ENCODE measurements at regions not wholly inside any gene's neighbourhood (a gene's known extent, or its start where the extent isn't known, plus 50 kb on each side); places are given as distances from the start of the nearest gene placed in this dataset.
"Not testable (repeated sequence)": the region's sequence is repeated elsewhere in the genome, so short reads cannot be mapped to it uniquely, and the experiment has no call there.

DNA sequence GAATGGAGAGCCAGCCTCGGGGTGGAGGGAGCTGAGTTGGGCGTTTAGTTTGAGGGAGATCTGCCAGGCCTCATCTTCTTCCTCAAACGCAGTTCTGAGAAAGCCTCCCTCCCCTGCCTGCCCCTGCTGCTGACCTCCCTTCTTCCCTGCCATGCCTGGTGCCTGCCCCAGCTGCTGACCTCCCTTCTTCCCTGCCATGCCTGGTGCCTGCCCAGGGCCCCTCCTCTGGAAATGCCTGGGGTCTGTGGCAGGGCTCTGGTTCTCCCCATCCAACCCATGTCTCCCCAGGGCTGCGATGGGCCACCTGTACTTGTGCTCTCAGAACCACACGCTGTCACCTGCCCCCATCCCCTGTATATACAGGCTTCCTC lies 114.6 kb downstream of the VEGFA start:
- DNase-seq (ENCODE audit: low read depth), result no peak

DNA sequence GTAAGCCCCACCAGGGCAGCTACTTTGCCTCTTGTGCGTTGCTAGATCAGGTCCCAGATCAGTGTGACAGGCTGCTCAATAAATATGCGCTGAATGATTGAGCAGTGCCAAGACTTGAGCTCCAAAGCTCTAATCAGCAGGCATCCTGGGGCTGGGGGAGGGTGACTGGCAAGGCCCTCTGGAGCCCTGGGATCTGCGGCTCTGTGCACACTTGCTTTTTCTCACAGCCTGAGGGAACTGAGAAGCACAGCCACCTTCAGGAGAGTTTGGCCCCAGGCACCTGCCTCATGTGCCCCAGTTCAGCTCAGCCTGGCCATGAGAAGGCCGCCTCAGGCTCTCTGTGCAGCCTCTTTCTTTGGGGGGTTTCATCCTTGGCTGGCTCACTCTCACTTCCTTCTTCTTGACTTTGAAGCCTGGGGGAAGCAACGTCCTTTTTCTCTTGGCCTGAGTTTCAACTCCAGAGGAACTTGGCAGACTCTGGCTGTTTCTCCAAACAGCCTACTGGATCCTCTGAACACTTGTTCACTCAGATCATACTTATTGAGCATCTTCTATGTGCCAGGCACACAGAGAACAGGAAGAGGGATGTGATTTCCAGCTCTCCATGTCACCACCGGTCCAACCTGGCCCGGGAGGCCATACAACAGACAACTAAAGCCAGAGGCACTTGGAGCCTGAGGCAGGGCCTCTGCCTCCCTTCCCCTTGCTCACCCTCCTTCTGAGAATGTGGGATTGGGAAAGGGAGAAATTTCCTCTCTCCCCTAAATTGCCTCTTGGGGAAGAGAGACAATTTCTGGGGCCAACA lies 114.0 kb downstream of the VEGFA start:
- no peak for DNase-seq (ENCODE audit: low read depth)

DNA sequence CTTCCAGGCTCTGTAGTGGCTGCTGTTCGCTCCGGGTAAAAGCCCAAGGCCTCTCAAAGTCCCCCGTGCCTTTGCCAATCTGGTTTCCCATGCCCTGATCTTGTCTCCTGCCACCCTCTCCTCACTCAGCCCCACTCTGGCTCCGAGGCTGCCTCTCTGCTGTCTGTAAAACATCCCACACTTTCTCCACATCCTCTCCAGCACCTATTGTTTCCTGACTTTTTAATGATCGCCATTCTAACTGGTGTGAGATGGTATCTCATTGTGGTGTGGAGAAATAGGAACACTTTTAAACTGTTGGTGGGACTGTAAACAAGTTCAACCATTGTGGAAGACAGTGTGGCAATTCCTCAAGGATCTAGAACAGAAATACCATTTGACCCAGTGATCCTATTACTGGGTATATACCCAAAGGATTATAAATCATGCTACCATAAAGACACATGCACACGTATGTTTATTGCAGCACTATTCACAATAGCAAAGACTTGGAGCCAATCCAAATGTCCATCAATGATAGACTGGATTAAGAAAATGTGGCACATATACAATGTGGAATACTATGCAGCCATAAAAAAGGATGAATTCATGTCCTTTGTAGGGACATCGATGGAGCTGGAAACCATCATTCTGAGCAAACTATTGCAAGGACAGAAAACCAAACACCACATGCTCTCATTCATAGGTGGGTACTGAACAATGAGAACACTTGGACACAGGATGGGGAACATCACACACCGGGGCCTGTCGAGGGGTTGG lies 112.9 kb downstream of the VEGFA start:
- DNase-seq (ENCODE audit: low read depth), result not testable (repeated sequence)

DNA sequence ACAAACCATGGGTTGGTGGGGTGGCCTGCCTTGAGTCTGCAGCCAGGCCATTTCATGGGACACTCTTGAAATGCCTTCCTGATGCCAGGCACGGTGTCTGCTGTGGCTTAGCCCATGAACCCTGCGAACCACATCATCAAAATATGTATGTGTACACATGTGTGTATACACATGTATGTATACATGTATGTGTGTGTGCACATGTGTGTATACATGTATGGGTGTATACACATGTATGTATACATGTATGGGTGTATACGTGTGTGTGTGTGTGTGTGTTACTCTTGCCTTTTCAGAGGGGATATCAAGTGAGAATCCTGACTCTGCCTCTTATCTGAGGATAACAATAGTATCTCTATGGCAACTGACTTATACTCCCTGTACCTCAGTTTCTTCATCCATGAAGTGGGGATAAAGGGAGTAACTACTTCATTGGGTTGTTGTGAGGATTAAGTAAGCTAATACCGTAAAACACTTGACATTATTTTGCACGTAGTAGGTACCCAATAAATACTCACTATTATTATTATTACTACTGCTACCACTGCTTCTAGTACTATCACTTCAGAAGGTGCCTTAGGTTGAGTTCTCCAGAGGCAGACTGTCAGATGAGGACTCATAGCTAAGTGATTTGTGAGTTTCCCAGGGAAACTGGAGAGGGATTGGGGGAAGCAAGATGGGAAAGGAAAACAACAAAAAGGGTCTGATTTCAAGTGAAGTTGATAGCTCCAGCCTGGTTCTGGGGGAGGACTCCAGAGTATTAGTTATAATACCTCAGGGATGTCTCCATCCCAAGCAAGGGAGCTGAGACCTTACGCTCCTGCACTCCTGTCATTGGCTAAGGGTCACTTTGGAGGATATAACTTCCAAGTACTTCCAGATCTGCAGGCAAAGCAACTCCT lies 110.5 kb downstream of the VEGFA start:
- no peak for DNase-seq (ENCODE audit: low read depth)

DNA sequence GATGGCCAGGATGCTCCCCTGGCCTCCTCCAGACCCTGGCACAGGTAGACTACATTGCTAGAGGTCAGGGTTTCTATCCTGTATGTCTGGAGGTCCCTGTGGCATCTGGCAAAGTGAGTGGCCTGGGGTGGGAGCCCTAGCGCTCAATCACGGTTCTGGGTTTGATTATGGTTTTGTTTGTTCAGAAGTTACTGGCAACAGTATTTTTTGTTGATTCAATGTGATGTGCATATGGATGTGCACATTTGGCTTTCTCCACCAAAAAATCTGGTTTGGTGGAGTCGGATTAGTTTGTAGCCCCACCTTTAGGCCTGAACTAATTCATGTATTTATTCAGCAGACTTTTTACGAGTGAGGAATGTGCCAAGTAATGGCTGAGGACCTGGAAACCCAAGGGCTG lies 109.7 kb downstream of the VEGFA start:
- DNase-seq (ENCODE audit: low read depth), result no peak

DNA sequence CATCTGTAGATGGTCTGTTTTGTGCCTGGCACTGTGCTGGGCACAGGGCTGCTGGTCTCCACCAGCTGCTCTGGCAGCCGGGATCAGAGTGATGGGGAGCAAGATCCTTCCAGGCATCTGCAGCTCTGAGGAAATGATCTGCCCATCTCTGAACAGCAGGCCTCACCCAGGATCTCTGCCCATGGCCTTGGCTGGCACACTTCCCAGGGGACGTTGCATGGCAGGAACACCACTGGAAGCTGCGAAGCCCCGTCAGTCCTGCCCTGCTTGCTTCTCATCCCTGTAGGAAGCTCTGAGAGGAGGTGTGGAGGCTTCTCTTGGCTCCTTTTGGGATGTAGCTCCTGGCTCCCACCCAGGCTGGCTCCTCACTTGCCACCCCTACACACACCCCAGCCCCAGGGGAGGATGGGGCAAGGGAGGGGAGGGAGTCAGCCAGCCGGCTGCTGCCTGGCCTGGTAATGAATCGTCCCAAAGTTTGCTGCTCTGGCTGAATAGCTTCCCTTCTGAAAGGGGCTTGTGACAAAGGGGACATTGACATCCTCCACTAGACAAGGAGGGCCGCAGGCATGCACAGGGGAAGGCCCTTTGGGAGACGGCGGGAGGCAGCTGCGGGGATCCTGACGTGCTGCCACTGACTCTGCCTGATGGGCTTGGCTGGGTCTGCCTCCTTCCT lies 108.9 kb downstream of the VEGFA start:
- no peak for DNase-seq (ENCODE audit: low read depth)

DNA sequence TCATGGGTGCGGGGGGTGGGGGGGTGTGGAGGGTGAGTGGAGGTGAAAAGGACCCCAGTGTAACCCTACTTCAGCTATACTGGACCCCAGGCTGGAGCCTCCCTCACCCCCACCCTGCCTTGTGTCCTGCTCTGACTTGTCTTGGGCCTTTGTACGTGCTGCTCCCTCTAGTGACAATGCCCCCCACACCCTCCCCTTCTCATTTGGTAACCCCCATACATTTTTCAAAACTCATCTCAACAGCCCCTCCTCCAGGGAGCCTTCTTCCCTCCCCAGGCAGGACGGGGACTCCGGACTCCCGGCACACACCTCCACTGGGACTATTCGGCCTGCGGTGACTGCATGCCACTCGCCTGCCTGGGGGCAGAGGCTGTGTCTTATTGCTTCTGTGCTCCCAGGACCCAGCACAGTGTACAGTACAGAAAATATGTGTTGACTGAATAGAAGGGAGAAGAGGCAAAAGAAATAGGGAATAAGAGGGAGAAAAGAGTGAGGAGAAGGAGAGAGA lies 108.2 kb downstream of the VEGFA start:
- no peak for DNase-seq (ENCODE audit: low read depth)

DNA sequence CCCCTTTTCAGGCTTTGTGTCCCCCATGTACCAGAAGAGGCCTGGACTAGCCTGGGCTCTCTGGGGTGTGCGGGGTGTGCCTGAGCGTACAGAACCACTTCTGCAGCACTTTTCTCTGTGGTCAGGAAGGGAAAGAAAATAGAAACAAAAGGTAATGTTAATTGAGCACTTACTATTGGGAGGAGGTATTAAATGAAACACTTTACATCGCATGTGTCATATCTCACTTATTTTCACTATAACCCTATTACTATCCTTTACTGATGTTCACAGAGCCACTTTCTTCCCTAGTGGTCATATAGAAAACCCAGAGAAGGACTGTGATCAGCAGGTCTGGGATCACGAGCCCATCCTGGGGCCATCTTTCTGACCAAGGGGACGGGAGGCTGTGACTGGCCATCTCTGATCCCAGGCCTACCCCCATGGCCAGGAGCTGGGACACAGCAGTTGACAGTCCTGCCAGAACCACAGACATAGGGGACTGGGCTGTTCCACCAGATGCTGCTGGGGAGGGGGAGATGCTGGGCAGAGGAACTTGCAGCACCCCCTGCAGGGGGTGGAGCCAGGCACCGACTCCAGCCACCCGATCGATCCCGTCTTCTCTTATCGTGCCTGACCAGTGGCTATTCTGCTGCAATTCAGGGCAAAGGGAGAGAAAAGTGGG lies 107.6 kb downstream of the VEGFA start:
- no peak for DNase-seq (ENCODE audit: low read depth)

DNA sequence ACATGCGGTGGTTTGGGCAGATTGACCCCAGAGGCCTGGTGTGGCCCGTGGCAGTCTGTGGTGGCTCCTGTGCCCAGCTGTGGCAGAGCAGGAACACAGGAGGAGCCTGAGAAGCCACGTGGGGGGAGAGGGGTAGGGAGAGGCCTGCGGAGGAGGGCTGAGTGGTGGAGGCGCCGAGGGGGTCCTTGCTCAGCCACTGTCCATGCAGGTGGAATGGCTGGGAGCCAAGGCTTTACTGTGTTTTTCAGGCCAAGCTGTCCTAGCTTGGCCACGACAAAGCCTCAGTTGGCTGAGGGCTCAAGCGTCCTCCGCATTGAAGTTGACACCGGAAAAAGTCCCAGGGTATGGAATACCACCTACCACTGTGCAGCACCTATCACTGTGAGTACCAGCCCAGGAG lies 107.0 kb downstream of the VEGFA start:
- no peak for DNase-seq (ENCODE audit: low read depth)

DNA sequence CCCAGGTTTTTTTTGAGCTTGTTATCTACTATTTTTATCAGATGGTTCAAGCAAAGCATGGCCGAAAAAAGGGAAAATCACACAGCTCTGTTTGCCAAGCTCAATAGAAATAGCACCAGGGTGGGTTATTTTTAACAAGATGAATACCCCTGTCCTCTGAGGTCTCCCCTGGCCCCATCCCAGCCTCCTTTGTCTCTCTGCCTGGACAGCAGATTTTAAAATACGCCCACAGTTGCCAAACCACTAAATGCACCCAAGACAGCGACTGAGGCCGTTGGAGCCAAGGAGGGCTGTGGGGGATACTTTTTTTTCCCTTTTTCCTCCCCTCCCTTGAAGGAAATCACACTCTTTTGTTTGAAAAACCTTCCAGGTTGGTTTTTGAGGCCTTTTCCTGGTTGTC lies 106.6 kb downstream of the VEGFA start:
- no peak for DNase-seq (ENCODE audit: low read depth)

DNA sequence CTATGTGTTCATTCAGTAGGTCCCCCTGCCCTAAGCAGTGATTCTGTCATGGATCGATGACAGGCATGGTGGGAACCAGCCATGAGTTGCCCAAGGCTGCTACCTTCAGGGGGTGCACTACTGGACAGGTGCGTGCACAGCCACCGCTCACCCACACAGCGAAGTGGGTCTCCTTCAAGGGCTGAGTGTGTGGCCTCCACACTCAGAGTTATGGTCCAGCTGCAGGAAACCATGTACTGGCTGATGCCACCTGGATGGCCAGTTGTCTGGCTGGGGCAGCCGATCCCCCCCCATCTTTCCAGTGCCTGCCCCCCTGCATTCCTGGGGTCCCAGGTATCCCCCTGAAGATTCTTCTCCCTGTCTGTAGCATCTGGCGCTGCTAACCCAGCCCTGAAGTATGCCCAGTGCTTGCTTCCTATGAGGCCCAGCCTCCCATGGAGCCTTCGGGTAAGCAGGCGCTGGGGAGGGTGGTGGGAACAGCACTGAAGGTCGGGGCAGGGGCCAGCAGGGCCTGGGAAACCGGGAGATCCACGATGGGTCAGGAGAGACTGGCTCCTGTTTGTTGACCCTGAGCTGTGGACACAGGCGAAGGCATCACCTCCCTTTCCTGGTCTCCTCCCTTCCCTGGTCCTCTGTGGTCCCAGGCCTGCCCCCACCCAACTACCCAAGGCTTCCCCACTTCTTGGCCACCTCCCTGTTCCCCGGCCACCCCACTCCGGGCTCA lies 106.0 kb downstream of the VEGFA start:
- no peak for DNase-seq (ENCODE audit: low read depth)

DNA sequence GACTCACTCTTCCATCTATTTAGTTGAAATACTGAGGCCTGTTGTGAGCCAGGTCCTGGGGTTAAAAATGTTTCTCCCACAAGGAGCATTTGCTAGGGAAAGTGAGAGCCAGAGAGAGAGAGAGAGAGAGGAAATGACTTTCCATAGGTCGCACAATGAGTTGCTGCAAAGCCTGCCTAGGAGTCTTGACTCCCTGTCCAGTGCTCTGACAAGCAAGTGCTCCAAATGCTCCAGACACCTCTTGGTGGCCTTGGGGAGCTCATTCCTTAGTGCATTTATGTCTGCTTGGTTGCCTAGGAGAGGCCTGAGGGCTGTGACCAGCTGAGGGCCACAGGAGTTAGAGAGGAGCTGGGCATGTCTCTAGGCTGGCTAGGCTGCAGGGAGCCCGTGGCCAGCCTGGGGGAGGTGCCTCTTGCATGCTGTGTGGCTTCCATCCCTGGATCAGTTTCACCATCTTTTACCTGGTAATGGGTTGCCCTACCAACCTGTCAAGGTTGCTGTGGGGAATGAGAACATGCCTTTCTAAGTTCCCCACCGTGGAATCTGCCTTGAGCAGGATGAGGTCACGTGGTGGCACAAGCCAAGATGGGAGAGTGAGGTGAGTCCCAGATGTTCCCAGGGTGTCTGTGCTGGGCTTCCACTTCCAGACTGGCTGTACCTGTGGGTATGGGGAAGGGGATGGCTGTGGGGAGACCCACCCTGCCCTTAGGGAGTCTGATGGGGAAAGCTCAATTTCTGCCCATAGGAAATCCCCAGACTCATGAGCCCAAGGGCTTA lies 105.0 kb downstream of the VEGFA start:
- no peak for DNase-seq (ENCODE audit: low read depth)

DNA sequence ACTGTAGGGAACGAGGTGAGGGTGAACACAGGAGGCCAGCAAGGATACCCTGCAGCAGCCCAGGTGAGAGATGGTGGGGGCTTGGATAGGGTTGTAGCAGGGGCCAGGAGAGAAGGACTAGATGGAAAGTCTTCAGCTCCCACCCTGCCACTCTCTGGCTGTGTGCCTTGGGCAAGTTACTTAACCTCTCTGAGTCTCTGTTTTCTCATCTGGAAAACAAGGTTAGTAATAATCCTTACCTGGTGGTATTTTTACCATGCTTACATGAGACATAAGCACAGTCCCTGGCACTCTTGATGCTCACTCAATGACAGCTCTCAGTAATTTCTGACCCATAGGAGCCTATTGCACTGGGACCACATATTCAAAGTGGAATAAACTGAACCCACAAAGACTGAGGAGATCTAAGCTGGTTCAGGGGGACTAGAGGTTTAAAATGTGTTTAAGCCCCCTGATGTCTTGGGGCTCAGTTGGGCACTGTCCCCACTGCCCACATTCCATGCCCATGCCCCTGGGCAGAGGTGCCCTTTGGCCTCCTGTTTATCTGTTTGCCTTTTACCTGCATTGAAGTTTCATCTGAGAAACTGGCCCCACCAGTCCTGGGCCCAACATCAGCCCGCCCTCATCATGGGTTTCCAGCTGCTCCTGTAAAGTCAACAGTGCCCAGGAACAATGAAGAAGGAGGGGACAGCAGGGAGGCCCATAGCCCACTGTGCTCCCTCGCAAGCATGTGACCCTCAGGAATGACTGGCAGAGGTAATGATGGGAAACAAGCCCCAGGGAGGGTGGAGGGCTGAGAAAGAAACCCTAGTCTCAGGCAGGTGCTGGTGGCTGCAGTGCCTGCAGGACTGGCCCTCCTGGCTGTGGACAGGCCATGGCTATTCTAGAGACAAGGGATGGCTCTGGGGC lies 104.0 kb downstream of the VEGFA start:
- DNase-seq (ENCODE audit: low read depth), result no peak

DNA sequence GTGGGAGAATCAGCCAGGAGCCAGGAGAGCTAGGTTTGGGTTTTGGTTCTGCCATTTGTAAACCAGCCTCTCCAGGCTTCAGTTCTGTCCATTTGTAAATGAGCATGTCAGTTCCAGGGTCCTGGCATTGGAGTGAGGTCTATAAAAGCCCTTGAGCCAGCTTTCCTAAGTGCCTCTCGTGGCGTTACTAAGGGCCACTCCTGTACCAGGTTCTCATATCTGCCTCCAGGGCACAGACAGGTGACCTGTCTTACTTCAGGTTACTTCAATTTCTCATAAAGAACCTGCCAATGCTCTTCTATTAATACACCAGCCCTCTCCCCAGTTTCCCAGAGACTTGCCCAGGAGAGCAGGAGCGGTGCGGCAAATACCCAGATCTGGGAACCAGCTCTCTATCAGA lies 101.9 kb downstream of the VEGFA start:
- DNase-seq (ENCODE audit: low read depth), result no peak

DNA sequence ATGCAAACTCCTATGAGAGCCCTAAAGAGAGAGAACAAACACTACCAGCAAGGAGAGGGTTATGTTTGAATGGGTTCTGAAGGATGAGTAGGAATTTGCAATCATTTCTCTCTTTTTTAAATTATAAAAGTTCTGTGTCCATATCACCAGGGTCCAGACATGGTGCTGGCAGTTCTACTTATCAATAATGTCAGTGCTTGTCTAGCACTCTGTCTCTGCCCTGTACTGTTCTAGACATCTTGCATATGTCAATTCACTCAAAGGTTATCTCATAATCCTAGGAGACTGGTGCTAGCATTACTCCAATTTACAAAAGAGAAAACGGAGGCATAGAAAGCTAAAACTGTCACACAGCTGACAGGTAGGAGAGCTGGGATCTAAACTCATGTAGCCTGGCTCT lies 101.3 kb downstream of the VEGFA start:
- no peak for DNase-seq (ENCODE audit: low read depth)

DNA sequence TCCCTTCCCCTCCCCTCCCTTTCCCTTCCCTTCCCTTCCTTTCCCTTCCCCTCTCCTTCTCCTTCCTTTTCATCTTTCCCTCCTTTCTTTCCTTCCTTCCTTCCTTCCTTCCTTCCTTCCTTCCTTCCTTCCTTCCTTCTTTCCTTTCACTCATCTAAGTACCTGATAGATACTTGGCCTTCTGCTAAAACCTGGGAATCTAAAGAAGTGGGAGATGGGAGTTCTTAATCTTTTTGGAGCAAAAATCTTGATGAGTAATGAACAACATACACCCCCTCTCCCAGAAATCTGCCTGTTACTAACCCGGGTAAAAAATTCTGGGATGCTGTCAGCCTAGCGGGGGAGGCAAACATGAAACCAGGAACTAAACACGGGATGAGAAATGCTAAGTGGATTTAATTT lies 100.7 kb downstream of the VEGFA start:
- DNase-seq (ENCODE audit: low read depth), result no peak

DNA sequence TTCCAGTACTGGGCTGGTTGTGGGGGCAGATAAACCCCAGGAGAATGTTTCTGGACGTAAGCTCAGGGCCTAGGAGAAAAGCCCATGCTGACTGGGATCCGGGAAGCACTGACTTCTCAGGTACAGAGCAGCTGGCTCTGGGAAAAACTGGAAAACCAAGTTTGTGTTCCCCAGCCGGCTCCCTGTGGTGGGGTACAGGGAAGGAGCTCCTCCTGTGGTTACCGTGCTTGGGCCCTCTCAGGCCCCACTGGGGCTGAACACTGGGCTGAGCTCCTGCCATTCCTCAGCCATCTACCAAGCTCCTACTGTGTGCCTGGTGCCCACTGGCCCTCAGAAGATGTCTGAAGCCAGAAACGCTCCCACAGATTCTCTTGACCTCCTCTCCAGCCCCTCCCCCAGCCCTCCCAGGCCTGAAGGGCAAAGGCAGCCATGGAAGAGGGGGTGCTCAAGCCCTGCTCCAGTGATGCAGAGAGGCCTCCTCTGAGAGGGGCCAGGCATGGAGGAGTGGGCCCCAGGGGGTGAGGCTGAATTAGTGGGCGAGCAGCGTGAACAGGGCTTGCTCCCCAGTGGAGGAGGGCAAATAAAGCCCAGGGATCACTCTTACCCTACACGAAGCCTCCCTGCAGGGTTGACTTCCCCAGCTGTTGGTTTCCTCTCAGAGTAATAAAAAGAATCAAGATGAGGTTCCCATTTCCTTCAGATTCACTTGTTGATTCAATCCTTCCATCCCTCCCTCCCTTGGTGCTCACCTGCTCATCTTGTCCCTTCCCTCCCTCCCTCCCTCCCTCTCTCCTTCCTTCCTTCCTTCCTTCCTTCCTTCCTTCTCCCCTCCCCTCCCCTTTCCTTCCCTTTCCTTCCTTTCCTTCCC lies 100.0 kb downstream of the VEGFA start:
- DNase-seq (ENCODE audit: low read depth), result no peak
